Glutamatergic neuron (in vitro differentiated cells): ENCODE measurements at regions not wholly inside any gene's neighbourhood (a gene's known extent, or its start where the extent isn't known, plus 50 kb on each side); places are given as distances from the start of the nearest gene placed in this dataset.
"Not testable (repeated sequence)": the region's sequence is repeated elsewhere in the genome, so short reads cannot be mapped to it uniquely, and the experiment has no call there.

ENCODE experiments used
- DNase-seq: peaks from one replicate; pipeline ENCODE4 v3.0.0; 2022
- H3K27ac Mint-ChIP-seq: one replicate; pipeline ENCODE4 v1.8.0; 2020; ENCODE audit warnings: mild to moderate bottlenecking, mixed read lengths, inconsistent platforms; ENCODE audit not compliant: unreplicated experiment
- H3K27me3 Mint-ChIP-seq: one replicate; pipeline ENCODE4 v1.8.0; 2020; ENCODE audit warnings: mild to moderate bottlenecking, moderate library complexity, mixed read lengths, inconsistent platforms; ENCODE audit not compliant: unreplicated experiment
- H3K36me3 Mint-ChIP-seq: one replicate; pipeline ENCODE4 v1.8.0; 2020; ENCODE audit warnings: mild to moderate bottlenecking, mixed read lengths, inconsistent platforms; ENCODE audit not compliant: unreplicated experiment
- H3K4me1 Mint-ChIP-seq: one replicate; pipeline ENCODE4 v1.8.0; 2020; ENCODE audit warnings: mild to moderate bottlenecking, low read depth, mixed read lengths, inconsistent platforms; ENCODE audit not compliant: unreplicated experiment
- H3K4me3 Mint-ChIP-seq: one replicate; pipeline ENCODE4 v1.8.0; 2020; ENCODE audit warnings: mild to moderate bottlenecking, mixed read lengths, inconsistent platforms; ENCODE audit not compliant: unreplicated experiment
- H3K9me3 Mint-ChIP-seq: one replicate; pipeline ENCODE4 v1.8.0; 2020; ENCODE audit warnings: mild to moderate bottlenecking, moderate library complexity, mixed read lengths, inconsistent platforms; ENCODE audit not compliant: unreplicated experiment
- TF ChIP-seq, protein P1 (sequence below): fragments of 200-600 bp; sonication (generic); IDR thresholded peaks from one replicate; pipeline ENCODE4 v1.5.0; 2021; ENCODE audit not compliant: partially characterized antibody, unreplicated experiment

DNA sequence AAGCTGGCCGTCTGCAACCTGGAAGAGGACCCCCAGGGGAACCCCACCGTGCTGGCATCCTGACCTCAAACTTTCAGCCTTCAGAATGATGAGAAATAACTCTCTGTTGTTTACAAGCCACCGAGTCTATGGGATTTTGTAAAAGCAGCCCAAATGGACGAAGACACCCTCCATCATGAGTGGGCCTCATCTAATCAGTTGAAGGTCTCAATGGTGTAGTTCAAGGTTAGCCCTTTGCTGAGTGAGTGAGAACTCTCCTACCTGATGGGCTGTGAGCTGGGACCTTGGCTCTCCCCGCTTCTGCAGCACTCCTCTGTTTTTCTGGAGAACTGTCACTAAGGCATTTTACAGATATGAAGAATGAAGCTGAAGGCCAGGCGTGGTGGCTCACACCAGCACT lies 325.9 kb upstream of the TNRC6C start:
- Mint-ChIP-seq H3K27me3 (peaks cover 8% of the 10 kb centered on the region), H3K4me1 (peaks cover 15% of the 10 kb centered on the region), H3K9me3 (peaks cover 5% of the 10 kb centered on the region), H3K36me3 (peaks cover 5% of the 10 kb centered on the region), H3K27ac (no peak overlapping the region), H3K4me3 (no peak overlapping the region)
- no peak for DNase-seq
- TF ChIP-seq, protein P1, sequence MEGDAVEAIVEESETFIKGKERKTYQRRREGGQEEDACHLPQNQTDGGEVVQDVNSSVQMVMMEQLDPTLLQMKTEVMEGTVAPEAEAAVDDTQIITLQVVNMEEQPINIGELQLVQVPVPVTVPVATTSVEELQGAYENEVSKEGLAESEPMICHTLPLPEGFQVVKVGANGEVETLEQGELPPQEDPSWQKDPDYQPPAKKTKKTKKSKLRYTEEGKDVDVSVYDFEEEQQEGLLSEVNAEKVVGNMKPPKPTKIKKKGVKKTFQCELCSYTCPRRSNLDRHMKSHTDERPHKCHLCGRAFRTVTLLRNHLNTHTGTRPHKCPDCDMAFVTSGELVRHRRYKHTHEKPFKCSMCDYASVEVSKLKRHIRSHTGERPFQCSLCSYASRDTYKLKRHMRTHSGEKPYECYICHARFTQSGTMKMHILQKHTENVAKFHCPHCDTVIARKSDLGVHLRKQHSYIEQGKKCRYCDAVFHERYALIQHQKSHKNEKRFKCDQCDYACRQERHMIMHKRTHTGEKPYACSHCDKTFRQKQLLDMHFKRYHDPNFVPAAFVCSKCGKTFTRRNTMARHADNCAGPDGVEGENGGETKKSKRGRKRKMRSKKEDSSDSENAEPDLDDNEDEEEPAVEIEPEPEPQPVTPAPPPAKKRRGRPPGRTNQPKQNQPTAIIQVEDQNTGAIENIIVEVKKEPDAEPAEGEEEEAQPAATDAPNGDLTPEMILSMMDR, result no peak

DNA sequence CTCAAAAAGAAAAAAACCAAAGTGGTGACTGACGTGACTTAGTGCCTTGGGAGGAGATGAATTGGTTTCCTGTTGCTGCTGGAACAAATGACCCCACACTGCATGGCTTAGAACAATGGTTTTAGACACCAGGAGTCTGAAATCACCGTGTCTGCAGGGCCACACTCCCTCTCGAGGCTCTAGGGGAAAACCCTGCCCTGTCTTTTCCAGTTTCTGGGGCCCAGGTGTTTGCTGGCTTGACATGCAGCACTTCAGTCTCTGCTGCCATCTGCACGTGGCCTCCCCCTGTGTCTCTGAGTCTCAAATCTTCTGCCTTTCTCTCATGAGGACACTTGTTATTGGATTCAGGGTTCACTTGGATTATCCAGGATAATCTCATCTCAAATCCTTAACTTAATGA lies 323.8 kb upstream of the TNRC6C start:
- H3K9me3 Mint-ChIP-seq, result peaks cover 4% of the 10 kb centered on the region
- TF ChIP-seq, protein P1, result no peak
- H3K4me1 Mint-ChIP-seq, result peaks cover 22% of the 10 kb centered on the region
- H3K4me3 Mint-ChIP-seq, result peak overlapping the region; percentile 2
- DNase-seq, result no peak
- H3K27ac Mint-ChIP-seq, result no peak overlapping the region
- H3K27me3 Mint-ChIP-seq, result peaks cover 12% of the 10 kb centered on the region
- H3K36me3 Mint-ChIP-seq, result no peaks in the 10 kb centered on the region

DNA sequence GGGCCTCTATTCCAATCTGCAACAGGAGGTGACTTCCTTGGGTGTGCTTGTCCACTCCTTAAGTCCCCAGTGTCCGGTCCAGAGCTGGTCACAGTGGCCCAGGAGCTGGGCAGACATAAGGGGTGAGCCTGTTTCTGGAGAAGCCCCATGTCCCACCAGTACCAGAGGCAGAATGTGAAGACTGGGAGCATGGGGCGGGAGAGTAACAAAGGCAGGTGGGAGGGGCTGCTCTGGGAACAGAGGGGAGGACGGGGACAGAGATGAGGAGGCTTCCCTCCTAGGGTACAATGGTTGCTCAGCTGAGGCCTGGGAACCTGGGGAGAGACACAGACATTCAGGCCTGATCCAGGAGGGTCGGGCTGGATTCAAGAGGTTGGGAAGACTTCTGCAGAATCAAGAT lies 323.3 kb upstream of the TNRC6C start:
- H3K27ac Mint-ChIP-seq, result no peak overlapping the region
- TF ChIP-seq, protein P1, result no peak
- peak overlapping the region; percentile 2 for H3K4me3 Mint-ChIP-seq
- H3K4me1 Mint-ChIP-seq, result peaks cover 22% of the 10 kb centered on the region
- H3K36me3 Mint-ChIP-seq, result no peaks in the 10 kb centered on the region
- DNase-seq, result no peak
- peaks cover 12% of the 10 kb centered on the region for H3K27me3 Mint-ChIP-seq
- H3K9me3 Mint-ChIP-seq, result peaks cover 4% of the 10 kb centered on the region

DNA sequence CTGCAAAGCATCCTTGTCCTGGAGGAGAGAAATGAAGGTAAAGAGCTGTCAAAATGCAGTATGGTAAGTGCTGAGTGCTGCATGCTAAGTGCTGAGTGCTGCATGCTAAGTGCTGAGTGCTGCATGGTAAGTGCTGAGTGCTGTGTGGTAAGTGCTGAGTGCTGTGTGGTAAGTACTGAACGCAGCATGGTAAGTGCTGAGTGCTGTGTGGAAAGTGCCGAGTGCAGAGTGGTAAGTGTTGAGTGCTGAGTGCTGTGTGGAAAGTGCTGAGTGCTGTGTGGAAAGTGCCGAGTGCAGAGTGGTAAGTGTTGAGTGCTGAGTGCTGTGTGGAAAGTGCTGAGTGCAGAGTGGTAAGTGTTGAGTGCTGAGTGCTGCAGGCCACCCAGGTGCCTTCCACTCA lies 322.7 kb upstream of the TNRC6C start:
- H3K27me3 Mint-ChIP-seq, result peaks cover 12% of the 10 kb centered on the region
- H3K4me1 Mint-ChIP-seq, result peaks cover 22% of the 10 kb centered on the region
- DNase-seq, H3K9me3 Mint-ChIP-seq, H3K36me3 Mint-ChIP-seq, H3K27ac Mint-ChIP-seq, H3K4me3 Mint-ChIP-seq: not testable (repeated sequence)

DNA sequence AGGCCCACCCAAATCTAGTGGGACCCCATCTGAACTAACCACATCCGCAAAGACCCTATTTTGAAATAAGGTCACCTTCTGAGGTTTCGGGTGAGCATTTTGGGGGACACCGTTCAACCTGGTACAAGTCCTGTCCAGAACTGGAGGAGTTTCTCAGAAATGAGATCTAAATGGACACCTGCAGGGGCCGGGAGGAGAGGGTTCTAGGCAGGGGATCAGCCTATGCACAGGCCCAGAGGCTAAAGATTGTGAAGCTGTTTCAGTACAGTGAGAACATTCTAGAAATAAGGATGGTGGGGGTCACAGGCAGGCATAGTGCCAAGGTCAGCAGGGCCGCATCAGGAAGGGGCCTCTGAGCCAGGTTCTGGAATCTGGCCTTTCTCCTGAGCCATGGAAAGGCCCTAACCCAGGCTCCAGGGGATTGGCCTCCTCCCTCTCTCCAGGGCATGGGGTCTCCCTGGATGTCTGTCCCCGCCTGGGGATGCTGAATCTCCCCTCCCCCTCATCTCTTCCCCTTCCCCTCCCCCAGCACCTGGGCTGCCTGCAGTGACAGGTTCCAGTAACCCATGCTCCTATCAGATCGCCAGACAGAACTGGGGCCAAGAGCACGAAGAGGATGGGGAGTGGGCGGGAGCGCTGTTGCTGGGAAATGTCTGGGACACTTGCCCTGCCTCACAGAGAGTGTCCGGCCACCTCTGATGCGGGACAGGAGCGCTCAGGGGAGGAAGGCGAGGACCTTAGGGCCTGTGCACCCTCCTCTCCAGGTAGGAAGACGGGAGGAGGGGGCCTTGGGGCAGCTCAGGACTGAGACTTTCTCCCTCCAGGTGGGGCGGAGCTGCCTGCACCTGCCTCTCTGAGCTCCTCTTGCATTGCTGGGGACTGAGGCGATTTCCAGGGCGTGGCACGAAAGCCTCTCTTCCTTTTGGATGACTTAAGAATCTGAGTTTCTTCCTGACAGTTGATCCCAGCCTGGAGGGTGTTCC lies 321.4 kb upstream of the TNRC6C start:
- Mint-ChIP-seq H3K27ac (no peak overlapping the region), H3K27me3 (peaks cover 14% of the 10 kb centered on the region), H3K4me3 (peak overlapping the region; percentile 61), H3K4me1 (peaks cover 22% of the 10 kb centered on the region), H3K36me3 (peaks cover 8% of the 10 kb centered on the region), H3K9me3 (peaks cover 8% of the 10 kb centered on the region)
- TF ChIP-seq, protein P1, result no peak
- no peak for DNase-seq
